ENCODE measurements at regions not wholly inside any gene's neighbourhood (a gene's known extent, or its start where the extent isn't known, plus 50 kb on each side); places are given as distances from the start of the nearest gene placed in this dataset.

- 7% methylated on average over 2 of the region's 2 CpGs for WGBS (ENCODE audit: insufficient coverage, low coverage, missing lambda C conversion rate)
- CTCF ChIA-PET (ENCODE audit: low intra/inter-chr PET ratio) = no interaction called here
- no TSS peak for BruUV-seq (replicated peaks)
Measured at GRCh38 chr11:101668236-101668635, 84.4 kb upstream of the TRPC6 start.

GRCh38 chr11:101666916-101667315 is 83.1 kb upstream of the TRPC6 start:
- ChIA-PET CTCF (ENCODE audit: low intra/inter-chr PET ratio) (no interaction called here), POLR2A (no interaction called here)
- Histone ChIP-seq H3K9me1 (ENCODE audit: control insufficient read depth, insufficient read depth, low read length) (no peaks in the 10 kb centered on the region), H3K27ac (ENCODE audit: extremely low read depth, low read depth, low read length) (no peak overlapping the region), H3K4me3 (no peak overlapping the region), H3K4me2 (ENCODE audit: insufficient read depth, low read length) (no peak overlapping the region), H3K4me1 (replicated peaks in 1 of 2; ENCODE audit: control insufficient read depth in 2 of 2, insufficient read depth in 2 of 2, low read length in 2 of 2) (no peaks in the 10 kb centered on the region), H3K27me3 (ENCODE audit: control insufficient read depth in 2 of 2, insufficient read depth in 2 of 2, low read length in 2 of 2) (no peaks in the 10 kb centered on the region), H3K9ac (ENCODE audit: insufficient read depth in 1 of 2, low read depth in 2 of 2, low read length in 2 of 2) (no peak overlapping the region), H3K79me2 (ENCODE audit: control insufficient read depth, insufficient read depth, low read length) (no peaks in the 10 kb centered on the region), H3K36me3 (ENCODE audit: control insufficient read depth, insufficient read depth, low read length) (no peaks in the 10 kb centered on the region), H2AFZ (ENCODE audit: low read depth, low read length) (no peak overlapping the region), H4K20me1 (replicated peaks; ENCODE audit: control insufficient read depth, insufficient read depth, low read length) (no peaks in the 10 kb centered on the region), H3K9me3 (replicated peaks; ENCODE audit: control insufficient read depth, insufficient read depth, low read depth, low read length) (no peaks in the 10 kb centered on the region)
- no peak for DNase-seq (ENCODE audit: extremely low read depth in 1 of 4, low spot score in 3 of 4)
- in situ Hi-C loops (cut with MboI) (no loop called here), intact Hi-C loops (cut with micrococcal nuclease) (no loop called here)
- FAIRE-seq = no peak
- no peak for ATAC-seq
- TF ChIP-seq ZNF780A (CRISPR knock-in tag; IDR thresholded peaks at IDR 0.05) (no peak), ZNF707 (CRISPR knock-in tag; conservative IDR thresholded peaks at IDR 0.05) (no peak), JUND (IDR thresholded peaks at IDR 0.05; ENCODE audit: borderline replicate concordance, low read depth, low read length) (no peak), JUND (tag; IDR thresholded peaks at IDR 0.05; ENCODE audit: borderline replicate concordance, low read depth, low read length) (no peak), ZNF174 (CRISPR knock-in tag; IDR thresholded peaks at IDR 0.05) (no peak)
- BruUV-seq (replicated peaks) = no TSS peak
- WGBS (ENCODE audit: insufficient coverage, low coverage, missing lambda C conversion rate) = 0% methylated on average over 3 of the region's 3 CpGs

More at GRCh38 chr11:101668236-101668635, 84.4 kb upstream of the TRPC6 start:
- ATAC-seq (no peak), DNase-seq (ENCODE audit: extremely low read depth in 1 of 4, low spot score in 3 of 4) (no peak), FAIRE-seq (no peak)
- no peaks in the 10 kb centered on the region for H4K20me1 ChIP-seq (replicated peaks; ENCODE audit: control insufficient read depth, insufficient read depth, low read length)
- H3K4me2 ChIP-seq (ENCODE audit: insufficient read depth, low read length) = no peak overlapping the region
- H2AFZ ChIP-seq (ENCODE audit: low read depth, low read length) = no peak overlapping the region
- H3K9ac ChIP-seq (ENCODE audit: insufficient read depth in 1 of 2, low read depth in 2 of 2, low read length in 2 of 2) = no peak overlapping the region
- no peak overlapping the region for H3K4me3 ChIP-seq
- H3K4me1 ChIP-seq (replicated peaks in 1 of 2; ENCODE audit: control insufficient read depth in 2 of 2, insufficient read depth in 2 of 2, low read length in 2 of 2) = no peaks in the 10 kb centered on the region
- H3K9me1 ChIP-seq (ENCODE audit: control insufficient read depth, insufficient read depth, low read length) = no peaks in the 10 kb centered on the region
- in situ Hi-C loops (cut with MboI) (no loop called here), intact Hi-C loops (cut with micrococcal nuclease) (no loop called here)
- POLR2A ChIA-PET = no interaction called here
- TF ChIP-seq PCBP1 (IDR thresholded peaks at IDR 0.05; ENCODE audit: low read depth, low read length, poor library complexity, severe bottlenecking) (no peak), NFRKB (IDR thresholded peaks at IDR 0.05; ENCODE audit: low read depth) (no peak), SMARCB1 (IDR thresholded peaks at IDR 0.05; ENCODE audit: insufficient read length, low read depth) (no peak), ZNF12 (CRISPR knock-in tag; IDR thresholded peaks at IDR 0.05) (no peak), TCF15 (CRISPR knock-in tag; IDR thresholded peaks at IDR 0.05) (no peak), HNRNPLL (IDR thresholded peaks at IDR 0.05; ENCODE audit: low read depth, low read length, poor library complexity, severe bottlenecking) (no peak), PCBP2 (IDR thresholded peaks at IDR 0.05; ENCODE audit: low read depth, low read length, poor library complexity, severe bottlenecking) (no peak), ZNF75A (CRISPR knock-in tag; IDR thresholded peaks at IDR 0.05) (no peak), ZNF175 (CRISPR knock-in tag; IDR thresholded peaks at IDR 0.05; ENCODE audit: low read depth) (no peak), XRCC3 (IDR thresholded peaks at IDR 0.05) (no peak)
- H3K36me3 ChIP-seq (ENCODE audit: control insufficient read depth, insufficient read depth, low read length) = no peaks in the 10 kb centered on the region
- no peaks in the 10 kb centered on the region for H3K27me3 ChIP-seq (ENCODE audit: control insufficient read depth in 2 of 2, insufficient read depth in 2 of 2, low read length in 2 of 2)
- H3K27ac ChIP-seq (ENCODE audit: extremely low read depth, low read depth, low read length) = no peak overlapping the region
- H3K9me3 ChIP-seq (replicated peaks; ENCODE audit: control insufficient read depth, insufficient read depth, low read depth, low read length) = no peaks in the 10 kb centered on the region
- no peaks in the 10 kb centered on the region for H3K79me2 ChIP-seq (ENCODE audit: control insufficient read depth, insufficient read depth, low read length)

Measured in K562 (cell line).